Kidney epithelial cell (primary cell): ENCODE measurements at regions not wholly inside any gene's neighbourhood (a gene's known extent, or its start where the extent isn't known, plus 50 kb on each side); places are given as distances from the start of the nearest gene placed in this dataset.

ENCODE experiments used
- DNase-seq: peaks from one replicate; pipeline ENCODE4 v3.0.0-alpha.2; 2010; ENCODE audit warnings: low read depth
- H3K27me3 ChIP-seq: 2 replicates; pipeline ENCODE4 v1.6.0; 2011; ENCODE audit warnings: low read length; ENCODE audit not compliant: control insufficient read depth, insufficient read depth
- H3K36me3 ChIP-seq: 2 replicates; pipeline ENCODE4 v1.5.1; 2011; ENCODE audit warnings: low read length; ENCODE audit not compliant: control insufficient read depth, insufficient read depth
- H3K4me3 ChIP-seq: 2 replicates; pipeline ENCODE4 v1.5.1; 2011; ENCODE audit warnings: low read depth, mild to moderate bottlenecking, control low read depth, low read length
- TF ChIP-seq, protein P1 (sequence below): IDR thresholded peaks from 2 replicates; pipeline ENCODE4 v1.5.1; 2011; ENCODE audit warnings: mild to moderate bottlenecking, moderate library complexity, low read length, control low read depth, inconsistent platforms; ENCODE audit not compliant: insufficient read depth, poor library complexity, severe bottlenecking

DNA sequence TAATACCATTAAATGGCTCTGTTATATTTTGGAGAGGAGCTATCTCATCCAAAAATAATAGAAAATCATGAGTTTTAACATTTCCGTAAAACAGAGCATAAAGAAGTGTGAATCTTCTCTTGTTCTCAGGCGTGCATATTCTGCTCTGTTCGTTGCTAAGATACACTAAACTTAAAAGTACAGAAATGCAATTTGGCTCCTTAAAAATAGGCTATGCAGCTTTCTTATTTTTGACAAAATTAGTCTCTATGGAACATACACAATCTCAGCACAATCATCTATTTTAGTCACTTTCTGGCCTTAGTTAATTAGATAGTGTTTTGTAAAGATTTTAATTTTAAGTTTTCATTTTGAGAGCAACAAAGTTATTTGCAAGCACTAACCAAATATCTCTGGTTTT, 79.0 kb upstream of the USP25 start:
- Histone ChIP-seq H3K4me3 (no peak overlapping the region), H3K36me3 (no peaks in the 10 kb centered on the region), H3K27me3 (no peaks in the 10 kb centered on the region)
- TF ChIP-seq, protein P1, sequence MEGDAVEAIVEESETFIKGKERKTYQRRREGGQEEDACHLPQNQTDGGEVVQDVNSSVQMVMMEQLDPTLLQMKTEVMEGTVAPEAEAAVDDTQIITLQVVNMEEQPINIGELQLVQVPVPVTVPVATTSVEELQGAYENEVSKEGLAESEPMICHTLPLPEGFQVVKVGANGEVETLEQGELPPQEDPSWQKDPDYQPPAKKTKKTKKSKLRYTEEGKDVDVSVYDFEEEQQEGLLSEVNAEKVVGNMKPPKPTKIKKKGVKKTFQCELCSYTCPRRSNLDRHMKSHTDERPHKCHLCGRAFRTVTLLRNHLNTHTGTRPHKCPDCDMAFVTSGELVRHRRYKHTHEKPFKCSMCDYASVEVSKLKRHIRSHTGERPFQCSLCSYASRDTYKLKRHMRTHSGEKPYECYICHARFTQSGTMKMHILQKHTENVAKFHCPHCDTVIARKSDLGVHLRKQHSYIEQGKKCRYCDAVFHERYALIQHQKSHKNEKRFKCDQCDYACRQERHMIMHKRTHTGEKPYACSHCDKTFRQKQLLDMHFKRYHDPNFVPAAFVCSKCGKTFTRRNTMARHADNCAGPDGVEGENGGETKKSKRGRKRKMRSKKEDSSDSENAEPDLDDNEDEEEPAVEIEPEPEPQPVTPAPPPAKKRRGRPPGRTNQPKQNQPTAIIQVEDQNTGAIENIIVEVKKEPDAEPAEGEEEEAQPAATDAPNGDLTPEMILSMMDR = no peak
- DNase-seq = no peak

DNA sequence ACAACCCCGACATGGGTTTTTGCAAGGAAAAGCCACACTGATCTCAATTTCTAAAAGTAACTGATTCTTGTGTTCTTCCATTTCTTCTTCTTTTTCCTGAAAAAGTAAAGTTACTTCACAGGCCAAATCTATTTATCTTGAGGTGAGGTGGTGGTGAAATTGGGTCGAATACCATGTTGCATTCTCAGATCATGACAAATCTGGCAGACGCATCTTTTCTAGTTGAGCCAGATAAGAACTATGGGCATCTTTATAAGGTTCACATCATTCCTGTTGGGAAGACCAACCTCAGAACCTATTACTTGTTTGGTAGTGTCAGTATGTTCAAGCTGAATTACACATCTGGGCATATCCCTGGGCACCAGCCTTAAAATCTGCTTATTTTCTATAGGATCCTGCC, 78.6 kb upstream of the USP25 start:
- no peaks in the 10 kb centered on the region for H3K27me3 ChIP-seq
- H3K36me3 ChIP-seq = no peaks in the 10 kb centered on the region
- TF ChIP-seq, protein P1 = no peak
- DNase-seq = no peak
- H3K4me3 ChIP-seq = no peak overlapping the region

DNA sequence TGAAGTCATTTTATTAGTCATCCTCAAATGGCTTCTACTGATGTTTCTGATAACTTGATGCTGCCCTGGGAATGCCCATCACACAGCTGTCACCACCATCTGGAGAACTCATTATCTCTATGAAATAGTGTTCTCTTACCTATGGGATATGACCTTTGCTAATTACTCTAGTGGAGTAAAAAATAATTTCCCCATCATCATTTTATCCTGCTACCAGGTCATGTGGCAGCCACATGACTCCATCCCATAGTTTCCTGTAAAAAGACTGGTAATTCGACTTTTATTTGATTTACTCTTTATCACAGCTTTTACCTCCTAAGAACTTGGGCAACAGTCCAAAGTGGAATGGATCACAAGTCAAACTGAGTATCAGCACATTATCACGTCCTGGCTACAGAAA, 76.1 kb upstream of the USP25 start:
- Histone ChIP-seq H3K27me3 (no peaks in the 10 kb centered on the region), H3K4me3 (no peak overlapping the region), H3K36me3 (no peaks in the 10 kb centered on the region)
- no peak for DNase-seq
- TF ChIP-seq, protein P1 = no peak

DNA sequence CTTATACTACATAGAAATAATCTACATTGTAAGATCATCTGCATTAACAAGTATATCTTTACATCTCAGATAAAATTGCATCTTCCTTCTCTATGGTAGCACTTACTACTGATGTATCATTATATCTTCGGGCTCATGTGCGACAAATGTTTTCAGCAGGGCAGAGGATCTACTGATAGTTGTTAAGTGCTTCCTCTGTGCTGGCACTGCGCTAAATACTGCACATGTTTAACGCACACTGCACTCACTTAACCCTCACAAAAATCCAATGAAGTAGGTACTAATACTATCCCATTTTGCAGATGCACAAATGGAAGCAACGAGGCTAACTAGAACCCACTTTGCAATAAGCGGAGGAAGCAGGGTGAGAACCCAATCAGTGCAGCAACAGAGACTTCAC, 75.6 kb upstream of the USP25 start:
- Histone ChIP-seq H3K36me3 (no peaks in the 10 kb centered on the region), H3K4me3 (no peak overlapping the region), H3K27me3 (no peaks in the 10 kb centered on the region)
- TF ChIP-seq, protein P1 = no peak
- no peak for DNase-seq

DNA sequence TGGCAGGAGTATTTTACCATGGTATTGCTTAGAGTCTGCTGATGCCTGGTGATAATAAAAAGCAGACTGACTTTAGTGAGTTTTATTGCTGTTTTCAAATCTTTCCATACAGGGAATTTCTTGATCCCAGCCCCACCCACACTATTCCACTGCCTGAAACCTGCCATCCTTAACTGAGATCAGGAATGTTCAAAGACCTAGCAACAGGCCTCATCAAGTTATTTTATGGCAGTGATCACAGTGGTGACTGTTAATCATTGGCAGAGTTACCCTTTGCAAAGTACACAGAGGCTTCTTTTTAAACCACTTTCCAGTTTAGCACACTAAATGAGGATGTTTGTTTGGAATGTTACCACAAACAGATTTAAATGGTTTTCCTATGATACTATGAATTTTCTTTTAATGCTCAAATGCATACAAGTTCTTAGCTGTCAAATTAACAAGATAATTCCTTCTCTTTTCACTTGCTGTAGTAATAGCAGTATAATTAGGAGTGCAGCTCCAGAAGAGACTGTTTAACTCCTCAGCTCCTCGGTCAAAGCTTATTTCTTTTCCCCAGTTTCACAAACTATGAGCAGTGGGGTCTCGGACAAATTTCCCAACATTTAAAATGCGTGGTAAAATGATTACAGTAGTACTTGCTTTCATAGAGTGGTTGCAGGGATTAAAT, 69.9 kb upstream of the USP25 start:
- Histone ChIP-seq H3K4me3 (no peak overlapping the region), H3K27me3 (no peaks in the 10 kb centered on the region), H3K36me3 (no peaks in the 10 kb centered on the region)
- peak; percentile 72 for DNase-seq
- TF ChIP-seq, protein P1 = no peak

DNA sequence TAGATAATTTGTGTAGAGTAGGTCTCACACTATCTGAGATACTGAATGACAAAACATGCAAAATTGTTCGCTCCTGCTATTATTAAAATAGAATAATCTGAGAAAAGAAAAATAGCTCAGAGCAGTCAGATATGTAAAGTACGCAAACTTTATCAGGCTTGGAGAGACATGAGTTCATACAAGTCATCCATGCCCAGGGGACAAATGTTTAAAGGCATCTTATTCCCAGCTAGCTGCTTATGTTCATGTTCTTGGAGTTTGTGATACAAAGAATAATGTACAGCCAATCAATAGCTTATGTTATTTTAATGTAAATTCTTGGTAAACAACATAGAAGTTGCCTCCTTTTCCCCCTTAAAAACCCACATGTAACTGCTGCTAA, 69.4 kb upstream of the USP25 start:
- no peak overlapping the region for H3K4me3 ChIP-seq
- DNase-seq = no peak
- TF ChIP-seq, protein P1 = no peak
- no peaks in the 10 kb centered on the region for H3K36me3 ChIP-seq
- no peaks in the 10 kb centered on the region for H3K27me3 ChIP-seq
